ENCODE measurements at regions not wholly inside any gene's neighbourhood (a gene's known extent, or its start where the extent isn't known, plus 50 kb on each side); places are given as distances from the start of the nearest gene placed in this dataset.
A peak's percentile ranks its signal among the peaks of the same experiment; 100 is the strongest.

DNA sequence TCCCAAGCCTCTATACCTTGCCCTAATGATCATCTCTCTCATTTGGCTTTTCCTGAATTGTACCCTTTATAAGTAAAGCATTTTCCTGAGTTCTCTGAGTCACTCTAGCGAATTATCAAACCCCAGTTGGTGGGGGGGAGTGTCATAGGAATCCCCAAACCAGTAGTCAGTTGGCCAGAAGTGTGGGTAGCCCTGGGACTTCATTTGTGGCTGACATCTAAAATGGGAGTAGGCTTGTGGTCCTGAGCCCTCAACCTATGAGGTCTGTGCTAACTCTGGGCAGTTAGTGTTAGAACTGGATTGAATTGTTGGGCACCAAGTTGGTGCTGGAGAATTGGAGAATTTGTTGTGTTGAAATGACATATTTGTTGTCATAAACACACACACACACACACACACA is 91.3 kb downstream of the BBS10 start:
- DNase-seq: no peak

DNA sequence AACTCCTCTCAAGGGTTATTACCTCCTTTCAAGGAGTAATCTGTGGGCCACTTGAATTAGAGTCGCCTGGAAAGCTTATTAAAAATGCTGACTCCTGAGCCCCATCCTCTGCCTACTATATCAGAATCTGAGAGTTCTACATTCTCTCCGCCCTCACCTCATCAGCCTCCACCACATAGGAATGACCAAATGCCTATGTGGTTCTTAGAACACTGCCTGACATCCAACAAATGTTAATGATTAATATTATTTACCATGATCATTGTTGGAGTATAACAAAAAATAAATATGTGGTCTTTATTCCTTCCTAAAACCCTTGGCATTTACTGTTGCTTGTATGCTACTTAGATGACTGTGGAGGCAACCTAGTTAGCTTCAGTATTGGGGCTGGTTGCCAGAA is 91.9 kb downstream of the BBS10 start:
- no peak for DNase-seq

DNA sequence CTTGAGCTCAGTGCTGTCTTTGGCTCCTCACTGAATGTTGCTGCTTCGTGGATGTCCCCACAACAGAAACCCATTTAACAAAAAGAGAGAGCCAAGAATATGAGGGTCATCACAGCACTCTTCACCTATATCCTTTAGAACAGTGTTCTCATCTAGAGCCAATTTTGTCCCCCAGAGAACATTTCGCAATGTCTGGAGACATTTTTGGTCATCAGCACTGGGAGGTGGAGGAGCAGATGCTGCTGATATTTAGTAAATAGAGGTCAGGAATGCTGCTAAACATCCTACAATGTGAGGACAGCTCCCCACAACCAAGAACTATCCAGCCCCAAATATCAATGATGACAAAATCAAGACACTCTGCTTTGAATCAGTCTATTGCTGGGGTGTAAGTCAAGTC is 92.5 kb downstream of the BBS10 start:
- no peak for DNase-seq

DNA sequence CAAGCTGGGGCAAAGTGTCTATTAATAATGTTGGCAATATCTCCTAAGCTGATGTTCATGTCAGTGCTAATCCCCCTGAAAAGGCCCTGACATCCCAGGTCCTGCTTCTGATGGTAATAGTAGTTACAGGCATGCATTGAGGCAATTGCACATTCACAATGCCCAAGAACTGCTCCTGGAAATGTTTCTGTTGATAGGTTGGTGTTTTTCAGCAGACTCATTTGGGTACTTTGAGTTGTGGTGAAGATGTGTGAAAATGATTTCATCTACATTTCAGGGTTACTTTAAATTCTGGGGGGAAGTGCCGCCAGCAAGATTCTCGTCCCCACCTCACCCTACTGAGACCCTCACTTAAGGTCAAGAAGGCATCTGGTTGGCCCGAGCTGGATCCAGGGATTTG is 92.9 kb downstream of the BBS10 start:
- no peak for DNase-seq

DNA sequence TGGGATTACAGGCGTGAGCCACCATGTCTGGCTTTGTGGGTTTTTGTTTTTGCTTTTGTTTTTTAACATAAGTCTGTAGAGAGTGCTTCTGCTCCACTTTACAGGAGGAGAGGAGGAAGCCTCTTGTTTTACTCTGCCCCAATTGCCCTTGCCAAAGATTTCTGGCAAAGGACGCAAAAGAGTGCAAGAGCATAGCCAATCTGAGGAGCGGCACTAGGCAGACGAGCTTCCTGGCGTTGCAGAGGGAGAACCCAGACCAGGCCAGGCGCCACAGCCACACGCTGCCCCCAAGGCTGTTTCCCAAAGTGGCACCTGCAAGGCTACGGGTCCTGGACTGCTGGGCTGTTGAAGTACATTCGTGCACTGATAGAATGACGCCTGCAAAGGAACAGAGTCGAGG is 96.2 kb downstream of the BBS10 start:
- DNase-seq: no peak

DNA sequence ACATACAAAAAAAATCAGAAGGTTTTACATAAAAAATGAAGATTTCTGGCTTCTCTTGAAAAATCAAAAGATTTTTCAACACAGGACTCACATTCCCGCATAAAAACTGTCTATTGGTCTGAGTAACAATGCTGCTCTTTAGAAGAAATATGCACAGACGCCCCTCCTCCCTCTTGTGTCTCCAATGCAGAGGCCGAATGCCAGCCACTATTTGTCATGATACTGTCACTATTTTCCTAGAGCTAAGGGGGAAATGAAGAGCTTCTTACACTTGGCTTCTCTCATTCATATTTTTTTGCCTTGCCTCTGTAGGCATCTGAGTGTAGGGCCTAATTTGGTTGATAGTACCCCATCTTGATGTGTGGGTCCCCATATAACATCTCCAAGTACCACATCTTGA is 98.0 kb downstream of the BBS10 start:
- DNase-seq: no peak

DNA sequence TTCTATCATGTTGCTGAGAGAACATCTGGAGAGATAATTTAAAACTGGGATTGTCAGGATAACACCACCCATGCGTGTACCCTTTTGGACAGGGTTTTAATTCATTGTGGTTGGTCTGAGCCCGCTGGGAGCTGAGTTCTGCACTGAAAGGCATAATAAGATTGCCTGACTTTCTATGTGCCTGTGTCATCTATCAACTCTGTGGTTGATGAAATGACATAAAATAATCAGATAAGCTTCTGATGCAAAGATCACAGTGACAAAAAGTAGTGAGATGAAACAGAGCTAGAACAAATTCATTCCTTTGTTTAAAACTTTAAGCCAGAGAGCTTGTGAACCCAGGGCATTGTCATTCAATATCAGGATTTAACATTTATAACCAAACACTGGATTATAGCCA is 98.7 kb downstream of the BBS10 start:
- DNase-seq: no peak

DNA sequence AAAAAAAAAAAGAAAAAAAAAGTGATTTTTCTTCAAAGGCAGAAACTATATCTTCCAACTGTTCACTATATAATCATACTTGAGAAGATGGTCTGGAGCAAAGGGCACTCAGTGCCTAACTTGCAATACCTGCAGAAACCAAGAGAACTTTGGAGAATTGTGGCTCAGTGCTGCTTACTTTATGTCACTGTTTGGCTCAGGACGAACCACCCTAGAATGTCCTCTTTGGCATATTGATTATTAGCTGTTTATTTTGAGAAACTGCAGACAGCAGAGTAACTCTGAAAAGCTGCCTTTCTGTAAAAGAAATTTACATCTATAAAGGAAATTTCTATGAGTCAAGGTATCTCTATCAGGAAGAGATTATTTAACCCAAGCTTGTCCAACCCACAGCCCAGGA is 100.2 kb downstream of the BBS10 start:
- no peak for DNase-seq

DNA sequence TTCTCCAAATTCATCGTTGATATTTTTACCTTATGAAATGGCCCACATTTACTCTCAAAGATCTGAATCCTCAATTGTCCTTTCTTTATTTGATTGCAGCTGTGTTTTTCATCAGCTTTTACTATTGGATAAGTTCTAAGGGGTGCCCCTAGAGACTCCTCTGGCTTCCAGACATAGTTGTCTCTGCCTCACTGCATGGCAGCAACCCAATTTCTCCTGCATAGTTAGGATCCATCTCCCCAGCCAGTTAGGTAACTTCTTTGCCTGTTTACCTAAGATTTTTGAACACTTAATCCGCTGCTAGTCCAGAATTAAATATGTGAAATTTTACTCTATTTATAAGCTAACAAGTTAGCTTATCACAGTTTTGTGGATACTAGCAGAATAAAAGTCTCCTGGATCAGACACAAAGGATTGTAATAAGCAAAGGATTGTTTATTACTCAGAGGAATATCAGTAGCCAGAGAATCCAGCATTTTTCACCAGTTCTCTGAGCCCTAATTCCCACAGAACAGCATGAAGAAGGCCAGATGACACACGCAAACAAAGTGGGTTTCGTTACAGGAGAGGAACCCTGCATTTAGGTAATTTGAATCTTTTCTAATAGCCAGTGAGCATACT is 101.1 kb downstream of the BBS10 start:
- peak; percentile 39 for DNase-seq

DNA sequence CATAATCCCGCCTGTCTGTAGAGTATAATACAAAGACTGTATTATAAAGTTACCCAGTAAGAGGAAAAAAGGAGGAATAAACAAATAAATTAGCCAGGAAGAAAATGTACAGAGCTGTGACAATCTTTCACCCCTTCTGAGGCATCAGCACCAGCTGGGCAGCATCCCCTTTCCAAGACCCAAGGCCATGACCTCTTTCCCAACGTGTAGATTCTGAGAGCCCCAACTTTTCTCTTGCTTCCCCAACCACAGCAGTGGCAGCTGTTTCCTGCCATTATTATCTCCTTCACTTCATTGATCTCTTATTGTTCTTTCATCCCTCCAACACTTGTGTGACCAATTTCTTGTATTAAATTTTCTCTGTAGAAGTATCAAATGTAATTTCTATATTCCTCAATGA is 101.6 kb downstream of the BBS10 start:
- no peak for DNase-seq

DNA sequence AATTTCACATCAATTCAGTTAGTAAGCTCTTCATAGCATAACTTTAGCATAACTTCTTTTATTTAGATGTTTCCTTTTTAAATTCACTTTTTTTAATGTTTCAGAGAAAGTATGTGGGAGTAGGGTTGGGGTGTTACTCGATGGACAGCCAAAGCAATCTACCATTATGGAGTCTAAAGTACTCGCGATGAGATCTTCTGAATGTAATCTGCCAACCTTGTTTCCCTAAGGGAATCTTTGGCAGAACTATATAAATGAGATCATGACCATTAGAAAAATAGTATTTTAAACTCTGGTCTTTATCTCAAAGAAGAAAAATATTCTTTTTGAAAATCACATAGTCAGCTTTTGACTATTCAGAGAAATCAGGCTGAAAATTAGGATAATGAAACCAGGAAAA is 103.9 kb downstream of the BBS10 start:
- no peak for DNase-seq

DNA sequence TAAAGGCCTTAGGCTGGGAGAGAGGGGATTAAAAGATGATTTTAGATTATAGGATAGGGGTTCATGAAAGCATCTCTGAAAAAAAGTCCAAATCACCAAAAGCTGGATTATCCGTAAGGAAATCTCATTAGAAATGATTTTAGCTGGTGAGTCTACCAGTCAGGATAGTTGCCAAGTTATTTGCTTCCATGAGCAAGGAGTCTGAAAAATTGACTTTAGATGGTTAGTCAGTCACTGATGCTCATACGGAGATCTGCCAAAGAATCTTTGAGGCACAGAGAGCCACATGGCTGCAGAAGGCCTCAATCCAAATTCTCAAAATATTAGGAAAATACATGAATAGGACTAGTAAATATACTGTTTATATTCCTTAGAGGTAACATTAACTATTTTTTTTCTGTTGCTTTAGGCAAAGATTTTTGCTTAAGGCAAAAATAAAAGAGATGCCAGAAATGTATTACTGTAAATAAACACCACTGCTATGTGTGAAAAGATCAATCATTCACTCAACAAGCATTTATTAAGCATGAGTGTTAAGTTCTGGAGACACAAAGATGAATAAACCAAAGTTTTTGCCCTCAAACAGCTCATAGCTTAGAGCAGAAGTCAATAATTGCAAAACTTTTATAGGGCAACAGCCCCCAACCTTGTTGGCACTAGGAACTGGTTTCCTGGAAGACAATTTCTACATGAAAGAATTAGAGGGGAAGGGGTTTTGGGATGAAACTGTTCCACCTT is 105.2 kb downstream of the BBS10 start:
- no peak for DNase-seq

DNA sequence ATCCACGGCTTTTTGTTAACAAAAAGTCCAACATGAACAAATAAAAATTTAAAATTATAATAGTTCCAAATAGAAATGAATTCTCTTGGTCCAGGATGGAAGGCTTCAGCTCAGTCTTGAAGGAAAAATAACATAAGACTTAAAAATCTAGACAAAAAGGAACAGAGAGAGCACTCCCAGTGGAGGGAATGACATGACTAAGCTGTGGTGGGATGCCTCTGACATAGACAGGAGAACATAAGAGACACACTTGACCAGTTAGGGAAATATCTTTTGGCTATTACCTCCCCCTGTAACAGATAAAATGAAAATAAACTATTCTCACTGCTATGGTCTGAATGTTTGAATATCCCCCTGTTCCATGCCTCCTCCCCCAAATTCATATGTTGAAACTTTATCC is 106.8 kb downstream of the BBS10 start:
- no peak for DNase-seq

DNA sequence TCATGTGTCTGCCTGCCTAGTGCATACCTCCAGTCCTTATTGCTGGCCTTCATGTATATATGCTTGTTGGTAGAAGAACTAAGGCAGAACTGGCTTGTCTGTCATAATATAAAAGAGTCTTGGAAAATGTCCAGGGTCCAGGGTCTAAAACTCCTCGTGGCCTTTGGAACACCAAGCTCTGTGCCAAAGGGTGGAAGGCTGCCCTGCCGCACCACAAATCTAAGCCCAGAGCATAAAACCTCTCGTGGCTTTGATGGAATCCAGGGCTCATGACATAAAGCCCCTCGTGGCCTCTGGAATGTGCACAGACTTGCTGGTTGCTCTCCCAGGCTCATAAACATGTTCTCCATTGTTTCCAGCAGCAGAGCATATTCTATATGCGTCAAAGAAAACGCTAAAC is 107.9 kb downstream of the BBS10 start:
- DNase-seq: no peak

DNA sequence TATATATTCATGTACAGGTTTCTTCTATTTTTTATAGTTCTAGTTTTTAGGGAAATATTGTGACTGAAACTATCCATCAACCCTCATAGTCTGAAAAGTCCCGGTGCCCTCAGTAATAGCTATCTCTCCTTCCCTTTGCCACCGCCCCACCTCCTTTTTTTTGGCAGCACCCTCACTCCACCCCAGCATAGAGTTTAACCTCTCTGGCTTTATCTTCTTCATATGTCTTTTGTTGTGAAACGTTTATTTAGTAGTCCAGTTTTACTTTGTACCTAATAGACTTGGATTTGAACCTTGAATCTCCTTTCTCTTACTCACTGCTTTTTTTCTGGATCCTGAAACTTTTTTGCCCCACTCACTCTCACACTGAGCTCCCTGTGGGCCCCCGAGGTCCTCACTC is 109.5 kb downstream of the BBS10 start:
- DNase-seq: no peak

DNA sequence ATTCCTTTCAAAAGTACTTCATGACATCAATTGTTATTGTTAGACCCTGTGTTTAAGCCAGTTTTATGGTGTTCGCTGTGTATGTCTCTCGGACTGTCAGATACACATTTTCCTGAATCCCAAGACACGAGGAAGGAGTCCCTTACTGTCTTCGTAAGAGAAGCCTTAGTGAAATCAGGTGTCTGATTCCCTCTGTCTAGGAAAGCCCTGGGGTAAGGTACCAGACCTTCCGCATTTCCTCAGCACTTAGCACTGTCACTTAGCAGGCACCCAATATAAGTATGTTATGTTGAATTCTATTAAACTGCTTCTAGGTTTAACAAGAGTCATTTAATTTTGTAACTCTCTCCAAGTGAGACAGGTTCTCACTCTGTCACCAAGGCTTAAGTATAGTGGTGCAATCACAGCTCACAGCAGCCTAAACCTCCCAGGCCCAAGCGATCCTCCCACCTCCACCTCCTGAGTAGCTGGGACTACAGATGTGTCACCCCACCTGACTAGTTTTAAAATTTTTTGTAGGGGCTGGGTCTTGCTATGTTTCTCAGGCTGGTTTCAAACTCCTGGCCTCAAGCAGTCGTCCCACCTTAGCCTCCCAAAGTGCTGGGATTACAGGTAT is 111.0 kb downstream of the BBS10 start:
- no peak for DNase-seq

DNA sequence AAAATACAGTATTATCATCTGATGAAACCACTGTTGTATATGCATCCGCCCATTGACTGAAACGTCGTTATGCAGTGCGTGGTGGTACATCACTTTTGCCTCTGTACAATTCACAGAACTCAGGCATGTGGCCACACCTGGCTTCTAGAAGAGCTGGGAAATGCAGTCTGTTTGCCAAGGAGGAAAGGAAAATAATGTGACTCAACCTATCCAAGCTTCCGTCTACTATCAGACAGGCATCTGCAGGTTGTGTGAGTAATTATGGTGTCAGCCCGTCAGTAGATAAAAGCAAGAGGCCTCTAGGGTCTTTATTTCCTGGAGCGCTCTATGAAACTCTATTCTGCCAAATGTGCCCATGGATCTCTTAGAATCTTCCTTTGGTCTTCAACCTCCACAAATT is 111.6 kb downstream of the BBS10 start:
- DNase-seq: no peak

DNA sequence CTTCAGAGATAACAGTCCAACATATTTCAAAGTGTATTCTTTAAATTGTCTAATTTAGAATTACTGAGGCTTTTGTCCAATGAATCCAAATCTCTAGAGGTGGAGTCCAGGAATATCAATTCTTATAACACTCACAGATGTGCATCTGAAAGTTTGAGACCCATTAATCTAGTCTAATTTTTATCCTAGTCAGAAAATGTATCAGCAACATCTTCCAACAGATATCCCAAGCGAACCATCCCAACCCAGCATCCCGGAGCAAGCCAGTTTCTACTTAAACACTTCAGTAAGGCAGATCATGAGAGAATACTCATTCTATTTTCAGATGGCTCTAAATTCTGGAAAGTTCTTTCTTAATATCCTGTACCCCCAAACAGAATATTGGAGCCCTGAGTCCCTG is 113.5 kb downstream of the BBS10 start:
- DNase-seq: no peak

DNA sequence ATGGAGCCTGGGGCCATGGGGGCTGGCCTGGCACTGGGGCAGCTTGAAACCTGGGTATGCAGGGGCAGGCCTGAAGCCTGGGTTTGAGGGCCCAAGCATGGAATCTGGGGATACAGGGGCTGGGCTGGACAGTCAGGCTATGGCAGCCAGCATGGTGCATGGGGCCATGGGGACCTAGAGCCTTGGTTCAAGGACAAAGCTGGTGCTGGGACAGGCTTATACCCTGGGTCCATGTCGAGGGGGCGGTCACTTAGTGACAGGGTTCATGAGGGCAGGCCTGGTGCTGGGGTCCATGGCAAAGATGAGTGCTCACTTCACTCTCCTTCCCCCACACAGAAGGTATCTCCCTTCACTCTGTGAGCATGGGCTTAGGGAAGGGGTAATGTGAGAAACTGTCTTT is 116.2 kb downstream of the BBS10 start:
- DNase-seq: no peak

DNA sequence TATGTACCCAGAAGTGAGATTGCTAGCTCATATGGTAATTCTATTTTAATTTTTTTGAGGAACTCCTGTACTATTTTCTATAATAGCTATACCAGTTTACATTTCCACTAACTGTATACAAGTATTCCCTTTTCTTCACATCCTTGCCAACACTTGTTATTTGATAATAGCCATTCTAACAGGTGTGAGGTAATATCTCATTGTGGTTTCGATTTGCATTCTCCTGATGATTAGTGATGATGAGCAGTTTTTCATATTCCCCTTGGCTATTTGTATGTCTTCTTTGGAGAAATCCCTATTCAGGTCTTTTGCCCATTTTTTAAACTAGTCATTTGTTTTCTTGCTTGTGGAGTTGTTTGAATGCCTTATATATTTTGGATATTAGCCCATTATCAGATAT is 121.3 kb downstream of the BBS10 start:
- DNase-seq: no peak

DNA sequence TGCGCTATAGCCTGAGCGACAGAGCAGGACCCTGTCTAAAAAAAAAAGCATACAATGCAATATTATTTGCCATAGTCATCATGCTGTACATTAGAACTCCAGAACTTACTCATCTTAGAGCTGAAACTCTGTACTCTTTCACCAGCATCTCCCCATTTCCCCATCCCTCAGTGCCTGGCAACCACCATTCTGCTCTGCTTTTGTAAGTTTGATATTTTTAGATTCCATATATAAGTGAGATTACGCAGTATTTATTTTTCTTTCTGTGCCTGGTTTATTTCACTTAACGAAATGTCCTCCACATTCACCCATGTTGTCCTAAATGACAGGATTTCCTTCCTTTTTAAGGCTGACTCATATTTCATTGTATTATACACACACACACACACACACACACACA is 121.8 kb downstream of the BBS10 start:
- DNase-seq: no peak

DNA sequence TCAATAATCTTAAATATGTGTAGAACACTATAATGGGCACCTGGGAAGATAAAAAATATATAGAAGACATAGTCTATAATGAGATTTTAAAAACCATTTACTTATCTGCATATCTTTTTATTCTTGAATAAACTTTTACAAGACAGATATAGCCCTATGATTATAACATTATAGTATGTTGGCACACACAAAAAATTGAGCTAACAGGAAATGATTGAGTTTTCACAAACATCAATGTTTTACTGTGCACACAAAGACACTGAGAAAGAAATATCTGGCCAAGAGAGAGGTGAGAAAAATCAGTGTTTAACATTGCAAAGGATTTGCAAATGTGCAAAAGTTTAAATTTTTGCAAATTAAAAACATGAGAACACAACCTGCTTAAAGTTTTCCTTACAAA is 124.3 kb downstream of the BBS10 start:
- no peak for DNase-seq

DNA sequence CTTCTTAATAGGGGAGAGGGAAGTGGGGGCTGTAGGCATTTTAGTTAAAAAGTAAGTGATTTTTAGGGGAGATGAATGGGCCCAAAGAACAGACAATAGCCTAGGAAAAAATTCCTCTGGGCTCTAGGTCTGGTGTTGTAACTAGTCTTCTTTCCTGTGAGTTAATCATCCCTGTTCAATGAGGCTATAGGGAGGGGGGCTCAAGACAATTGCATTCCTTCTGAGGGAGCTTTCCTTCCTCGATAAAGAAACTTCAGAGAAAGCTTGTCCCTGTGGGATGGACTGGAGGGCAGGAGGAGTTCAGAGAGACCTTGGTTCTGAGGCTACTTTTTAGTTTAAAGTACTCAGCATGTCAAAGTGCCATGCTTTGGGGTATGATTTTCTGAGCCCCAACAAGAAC is 127.2 kb downstream of the BBS10 start:
- DNase-seq: no peak

DNA sequence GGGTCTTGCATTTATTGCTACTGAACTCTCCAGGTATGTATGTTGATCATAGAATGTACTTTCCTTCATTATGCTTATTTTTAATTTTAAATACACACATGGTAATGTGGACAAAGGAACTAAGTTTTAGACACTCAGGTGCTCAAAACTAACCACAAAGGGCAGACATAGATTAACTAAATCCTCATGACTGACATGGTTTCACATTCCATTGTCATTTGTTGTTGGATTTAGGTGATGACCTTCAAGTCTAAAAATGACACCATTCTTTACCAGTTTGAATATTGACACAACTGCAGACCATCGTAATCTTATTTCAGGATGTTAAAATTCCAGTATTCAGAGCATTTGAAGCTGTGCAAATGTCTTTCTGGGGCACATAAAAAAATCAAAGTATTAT is 128.4 kb downstream of the BBS10 start:
- DNase-seq: no peak

Measured in right hindlimb (tissue), 1 donor.